Endothelial cell of umbilical vein (primary cell): ENCODE measurements at regions not wholly inside any gene's neighbourhood (a gene's known extent, or its start where the extent isn't known, plus 50 kb on each side); places are given as distances from the start of the nearest gene placed in this dataset.
"Not testable (repeated sequence)": the region's sequence is repeated elsewhere in the genome, so short reads cannot be mapped to it uniquely, and the experiment has no call there.

Source experiments
- BruUV-seq: library from RNA; stranded (reverse); fragments of 400-500 nt; replicated peaks from 2 replicates; lab custom pipeline; 2021; lab: Mats Ljungman, UMichigan
- CTCF ChIA-PET: fragments of 300-600, 350-600 bp; sonication (Branson Sonifier 250); formaldehyde crosslinking; loops from one replicate; lab custom pipeline; 2021; ENCODE audit warnings: antibody characterized with exemption, inconsistent platforms; lab: Charles Lee
- POLR2A ChIA-PET: fragments of 300-600, 350-600 bp; sonication (Branson Sonifier 250); formaldehyde crosslinking; loops from one replicate; lab custom pipeline; 2021; ENCODE audit warnings: antibody characterized with exemption, inconsistent platforms; lab: Charles Lee
- DNase-seq: peaks from one replicate; pipeline ENCODE4 v3.0.0-alpha.2; 2011; ENCODE audit warnings: low read depth, low spot score
- FAIRE-seq: peaks from 2 replicates; lab custom pipeline; 2011; peaks lifted over from hg19 to GRCh38; lab: Jason Lieb, UNC
- H2AFZ ChIP-seq: 2 replicates; pipeline ENCODE4 v1.6.0; 2012; ENCODE audit warnings: low read depth, low read length, control low read depth, inconsistent platforms
- H3K27ac ChIP-seq: 2 replicates; pipeline ENCODE4 v1.5.1; 2011; ENCODE audit warnings: low read depth, mild to moderate bottlenecking, control low read depth, low read length, moderate library complexity; ENCODE audit not compliant: insufficient read depth
- H3K27me3 ChIP-seq, 2 experiments: 2 replicates each; pipeline versions ENCODE4 v1.6.0 to v1.6.1; 2011; ENCODE audit warnings: low read length in 2 of 2, mixed read lengths in 1 of 2; ENCODE audit not compliant: control insufficient read depth in 2 of 2, insufficient read depth in 2 of 2
- H3K36me3 ChIP-seq, 2 experiments: 2 replicates in 1 of 2; 3 replicates in 1 of 2; pipeline ENCODE4 v1.5.1; 2011; ENCODE audit warnings: low read length in 2 of 2, mild to moderate bottlenecking in 1 of 2, moderate library complexity in 1 of 2; ENCODE audit not compliant: control insufficient read depth in 2 of 2, insufficient read depth in 2 of 2; ENCODE audit errors: extremely low read depth in 1 of 2
- H3K4me1 ChIP-seq: 3 replicates; pipeline ENCODE4 v1.5.1; 2011; ENCODE audit warnings: mild to moderate bottlenecking, low read length; ENCODE audit not compliant: control insufficient read depth, insufficient read depth; ENCODE audit errors: extremely low read depth
- H3K4me2 ChIP-seq: 2 replicates; pipeline ENCODE4 v1.6.1; 2011; ENCODE audit warnings: low read length, control low read depth, mixed read lengths; ENCODE audit not compliant: insufficient read depth
- H3K4me3 ChIP-seq, 3 experiments: fragments of 200-600 bp in 1 of 3; sonication (generic), shearing (Covaris generic) in 1 of 3; replicated peaks in 1 of 3; 2 replicates each; pipeline ENCODE4 v1.5.1; 2011 to 2016; ENCODE audit warnings: control low read depth in 3 of 3, low read length in 3 of 3, mild to moderate bottlenecking in 2 of 3, inconsistent platforms in 1 of 3, low read depth in 1 of 3, moderate library complexity in 1 of 3; ENCODE audit not compliant: insufficient read depth in 1 of 3
- H3K79me2 ChIP-seq: 2 replicates; pipeline ENCODE4 v1.6.0; 2012; ENCODE audit warnings: low read length, inconsistent platforms; ENCODE audit not compliant: control insufficient read depth, insufficient read depth
- H3K9ac ChIP-seq: replicated peaks from 2 replicates; pipeline ENCODE3; 2011; ENCODE audit warnings: low read length, control low read depth; ENCODE audit not compliant: insufficient read depth; ENCODE audit errors: extremely low read depth
- H3K9me1 ChIP-seq: replicated peaks from 3 replicates; pipeline ENCODE4 v1.6.0; 2011; ENCODE audit warnings: mild to moderate bottlenecking, low read length; ENCODE audit not compliant: control insufficient read depth, insufficient read depth; ENCODE audit errors: extremely low read depth
- H3K9me3 ChIP-seq: replicated peaks from 2 replicates; pipeline ENCODE4 v1.5.1; 2012; ENCODE audit warnings: low read length, inconsistent platforms; ENCODE audit not compliant: control insufficient read depth, insufficient read depth
- H4K20me1 ChIP-seq: replicated peaks from 2 replicates; pipeline ENCODE3; 2011; ENCODE audit warnings: mild to moderate bottlenecking, low read length; ENCODE audit not compliant: control insufficient read depth, insufficient read depth; ENCODE audit errors: extremely low read depth
- EZH2 ChIP-seq: IDR thresholded peaks from 2 replicates; pipeline ENCODE4 v1.6.1; 2012; ENCODE audit warnings: borderline replicate concordance, low read depth, mild to moderate bottlenecking, moderate library complexity, low read length, inconsistent platforms; ENCODE audit not compliant: severe bottlenecking
- FOS ChIP-seq: IDR thresholded peaks from 2 replicates; pipeline ENCODE4 v1.6.1; 2011; ENCODE audit warnings: mild to moderate bottlenecking, low read length, moderate library complexity, borderline replicate concordance; ENCODE audit not compliant: insufficient read depth
- GATA2 ChIP-seq: IDR thresholded peaks from 2 replicates; pipeline ENCODE4 v1.7.0; 2011; ENCODE audit warnings: low read depth, mild to moderate bottlenecking, moderate library complexity, mixed read lengths, low read length; ENCODE audit not compliant: insufficient read length, insufficient read depth
- JUN ChIP-seq: IDR thresholded peaks from 2 replicates; pipeline ENCODE4 v1.6.1; 2011; ENCODE audit warnings: borderline replicate concordance, low read depth; ENCODE audit not compliant: insufficient read length, insufficient read depth
- MYC ChIP-seq: IDR thresholded peaks from one replicate; pipeline ENCODE4 v1.6.1; 2011; ENCODE audit warnings: mild to moderate bottlenecking, low read depth, low read length
- POLR2A ChIP-seq: IDR thresholded peaks from 2 replicates; pipeline ENCODE4 v1.6.1; 2012; ENCODE audit warnings: low read depth, mild to moderate bottlenecking, control low read depth, low read length
- POLR2AphosphoS5 ChIP-seq: IDR thresholded peaks from 2 replicates; pipeline ENCODE4 v1.6.1; 2012; ENCODE audit warnings: low read depth, mild to moderate bottlenecking, control low read depth, low read length, moderate library complexity; ENCODE audit not compliant: insufficient read depth
- dilution Hi-C: fragments of 300-500 bp; cut with MboI; formaldehyde crosslinking; loops from one replicate; pipeline ENCODE4 v1.15.0; 2019; ENCODE audit warnings: low sequenced_read_pairs; ENCODE audit not compliant: extremely low pct_ligation_motif_present
- intact Hi-C: fragments of 100-400 bp; cut with micrococcal nuclease; formaldehyde crosslinking; loops from one replicate; pipeline ENCODE4 v1.10.0; 2022
- TF ChIP-seq, protein P1 (sequence below), 2 donors: IDR thresholded peaks; 1 replicate in 1 of 2; 2 replicates in 1 of 2; pipeline ENCODE4 v1.5.1; 2011; ENCODE audit warnings: low read length in 2 of 2, mild to moderate bottlenecking in 2 of 2, moderate library complexity in 2 of 2, control low read depth in 1 of 2, inconsistent platforms in 1 of 2, low read depth in 1 of 2; ENCODE audit not compliant: insufficient read depth in 1 of 2; ENCODE audit errors: extremely low read depth in 1 of 2
- TF ChIP-seq, protein P2 (sequence below): IDR thresholded peaks from 2 replicates; pipeline ENCODE4 v1.6.1; 2011; ENCODE audit not compliant: insufficient read depth, insufficient read length

DNA sequence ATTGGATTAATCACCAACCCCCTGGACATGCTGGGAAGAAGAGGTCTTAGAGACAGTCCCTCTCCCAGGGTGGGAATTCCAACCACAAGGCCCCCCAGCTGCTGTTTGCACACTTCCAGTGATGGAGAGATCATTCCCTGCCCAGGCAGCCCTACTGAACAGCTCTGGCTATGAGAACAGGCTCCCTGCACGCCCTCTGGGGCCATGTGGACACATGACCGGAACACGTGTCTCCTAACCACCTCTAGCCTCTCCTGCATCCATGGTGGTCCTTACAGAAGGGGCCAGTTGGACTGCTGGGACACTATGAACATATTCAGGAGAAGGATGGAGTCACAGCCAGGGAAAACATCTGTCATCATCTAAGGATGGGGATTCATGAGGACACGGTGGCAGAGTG, 196.2 kb downstream of the MN1 start:
- intact Hi-C loops, result loop anchor here (10.0 kb wide), 1 partner anchor 199 kb away; the partner anchor contains the start of gene MN1
- H3K4me1 ChIP-seq, result no peaks in the 10 kb centered on the region
- no peak overlapping the region for H3K4me3 ChIP-seq
- ChIA-PET CTCF (no interaction called here), POLR2A (no interaction called here)
- TF ChIP-seq, protein P1, sequence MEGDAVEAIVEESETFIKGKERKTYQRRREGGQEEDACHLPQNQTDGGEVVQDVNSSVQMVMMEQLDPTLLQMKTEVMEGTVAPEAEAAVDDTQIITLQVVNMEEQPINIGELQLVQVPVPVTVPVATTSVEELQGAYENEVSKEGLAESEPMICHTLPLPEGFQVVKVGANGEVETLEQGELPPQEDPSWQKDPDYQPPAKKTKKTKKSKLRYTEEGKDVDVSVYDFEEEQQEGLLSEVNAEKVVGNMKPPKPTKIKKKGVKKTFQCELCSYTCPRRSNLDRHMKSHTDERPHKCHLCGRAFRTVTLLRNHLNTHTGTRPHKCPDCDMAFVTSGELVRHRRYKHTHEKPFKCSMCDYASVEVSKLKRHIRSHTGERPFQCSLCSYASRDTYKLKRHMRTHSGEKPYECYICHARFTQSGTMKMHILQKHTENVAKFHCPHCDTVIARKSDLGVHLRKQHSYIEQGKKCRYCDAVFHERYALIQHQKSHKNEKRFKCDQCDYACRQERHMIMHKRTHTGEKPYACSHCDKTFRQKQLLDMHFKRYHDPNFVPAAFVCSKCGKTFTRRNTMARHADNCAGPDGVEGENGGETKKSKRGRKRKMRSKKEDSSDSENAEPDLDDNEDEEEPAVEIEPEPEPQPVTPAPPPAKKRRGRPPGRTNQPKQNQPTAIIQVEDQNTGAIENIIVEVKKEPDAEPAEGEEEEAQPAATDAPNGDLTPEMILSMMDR (IDR thresholded peaks at IDR 0.05; ENCODE audit: extremely low read depth in 1 of 2, insufficient read depth in 1 of 2, low read depth in 1 of 2, low read length in 2 of 2), result no peak
- TF ChIP-seq POLR2A (no peak), POLR2AphosphoS5 (no peak), MYC (no peak), EZH2 (no peak), FOS (no peak), JUN (no peak), GATA2 (no peak)
- TF ChIP-seq, protein P2, sequence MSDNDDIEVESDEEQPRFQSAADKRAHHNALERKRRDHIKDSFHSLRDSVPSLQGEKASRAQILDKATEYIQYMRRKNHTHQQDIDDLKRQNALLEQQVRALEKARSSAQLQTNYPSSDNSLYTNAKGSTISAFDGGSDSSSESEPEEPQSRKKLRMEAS, result no peak
- H3K27me3 ChIP-seq, result peaks cover 2% of the 10 kb centered on the region in 2 experiments
- H3K9ac ChIP-seq, result no peak overlapping the region
- no peaks in the 10 kb centered on the region for H3K79me2 ChIP-seq
- no peaks in the 10 kb centered on the region for H3K36me3 ChIP-seq
- no peak overlapping the region for H2AFZ ChIP-seq
- dilution Hi-C loops, result no loop called here
- no peaks in the 10 kb centered on the region for H3K9me1 ChIP-seq
- no peak overlapping the region for H3K4me2 ChIP-seq
- DNase-seq, result no peak
- FAIRE-seq, result no peak
- no TSS peak for BruUV-seq
- H4K20me1 ChIP-seq, result no peaks in the 10 kb centered on the region
- H3K27ac ChIP-seq, result no peak overlapping the region
- H3K9me3 ChIP-seq, result no peaks in the 10 kb centered on the region

DNA sequence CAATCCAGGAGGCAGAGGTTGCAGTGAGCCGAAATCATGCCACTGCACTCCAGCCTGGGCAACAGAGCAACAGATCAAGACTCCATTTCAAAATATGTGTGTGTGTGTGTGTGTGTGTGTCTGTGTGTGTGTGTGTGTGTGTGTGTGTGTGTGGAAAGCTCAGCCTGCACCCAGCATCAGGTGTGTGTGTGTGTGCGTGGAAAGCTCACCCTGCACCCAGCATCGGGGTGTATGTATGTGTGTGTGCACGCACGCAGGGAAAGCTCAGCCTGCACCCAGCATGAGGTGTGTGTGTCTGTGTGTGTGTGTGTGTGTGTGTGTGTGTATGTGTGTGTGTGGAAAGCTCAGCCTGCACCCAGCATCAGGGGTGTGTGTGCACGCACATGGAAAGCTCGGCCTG, 193.8 kb downstream of the MN1 start:
- H3K4me2 ChIP-seq, POLR2A ChIA-PET, H3K4me3 ChIP-seq, H3K9me1 ChIP-seq, H3K9me3 ChIP-seq, H4K20me1 ChIP-seq, H3K79me2 ChIP-seq, DNase-seq, H3K27ac ChIP-seq, BruUV-seq, H3K9ac ChIP-seq, FAIRE-seq, H2AFZ ChIP-seq, H3K27me3 ChIP-seq, dilution Hi-C loops, H3K4me1 ChIP-seq, H3K36me3 ChIP-seq: not testable (repeated sequence)
- intact Hi-C loops, result loop anchor here (10.0 kb wide), 1 partner anchor 197 kb away; the partner anchor contains the start of gene MN1
- CTCF ChIA-PET, result interaction anchor here (2.0 kb wide), 1 partner anchor 9 kb away, joined by 8 read pairs; no protein-coding TSS in a partner anchor
